Activated CD4-positive, alpha-beta T cell treated with anti-CD3 and anti-CD28 coated beads, Interleukin-2, Interleukin-4, amounts not matched to agents 100 ng/mL and 50 ng/mL, durations not matched to agents 16 hours and 8 hours (primary cell): ENCODE measurements at regions not wholly inside any gene's neighbourhood (a gene's known extent, or its start where the extent isn't known, plus 50 kb on each side); places are given as distances from the start of the nearest gene placed in this dataset.
"Not testable (repeated sequence)": the region's sequence is repeated elsewhere in the genome, so short reads cannot be mapped to it uniquely, and the experiment has no call there.

Experiments
- DNase-seq: peaks from one replicate; pipeline ENCODE4 v3.0.0-alpha.2; 2020; ENCODE audit warnings: low spot score

GRCh38 chr3:20822251-20822650 is 636.2 kb upstream of the SGO1 start:
- no peak for DNase-seq

GRCh38 chr3:20820872-20821271 is 634.9 kb upstream of the SGO1 start:
- DNase-seq = not testable (repeated sequence)

- no peak for DNase-seq
Observed at GRCh38 chr3:20811631-20812030, 625.6 kb upstream of the SGO1 start.

GRCh38 chr3:20811006-20811405 is 625.0 kb upstream of the SGO1 start:
- DNase-seq = no peak

- no peak for DNase-seq
Observed at GRCh38 chr3:20810555-20810954, 624.5 kb upstream of the SGO1 start.

- no peak for DNase-seq
Observed at GRCh38 chr3:20809356-20809755, 623.4 kb upstream of the SGO1 start.

GRCh38 chr3:20808864-20809263 is 622.9 kb upstream of the SGO1 start:
- no peak for DNase-seq

GRCh38 chr3:20798666-20799065 is 612.7 kb upstream of the SGO1 start:
- no peak for DNase-seq

GRCh38 chr3:20787005-20787404 is 601.0 kb upstream of the SGO1 start:
- DNase-seq = no peak

- no peak for DNase-seq
Observed at GRCh38 chr3:20776692-20777091, 590.7 kb upstream of the SGO1 start.

- no peak for DNase-seq
Observed at GRCh38 chr3:20776286-20776685, 590.3 kb upstream of the SGO1 start.

- no peak for DNase-seq
Observed at GRCh38 chr3:20773320-20773984, 587.4 kb upstream of the SGO1 start.

- DNase-seq = no peak
Observed at GRCh38 chr3:20772869-20773268, 586.9 kb upstream of the SGO1 start.

GRCh38 chr3:20769430-20769829 is 583.4 kb upstream of the SGO1 start:
- DNase-seq = no peak

GRCh38 chr3:20760981-20761380 is 575.0 kb upstream of the SGO1 start:
- DNase-seq = no peak

- no peak for DNase-seq
Observed at GRCh38 chr3:20752416-20752815, 566.4 kb upstream of the SGO1 start.

GRCh38 chr3:20751296-20751695 is 565.3 kb upstream of the SGO1 start:
- no peak for DNase-seq

GRCh38 chr3:20747741-20748140 is 561.7 kb upstream of the SGO1 start:
- DNase-seq = no peak

- no peak for DNase-seq
Observed at GRCh38 chr3:20743553-20744321, 557.7 kb upstream of the SGO1 start.

GRCh38 chr3:20742903-20743552 is 557.0 kb upstream of the SGO1 start:
- DNase-seq = no peak

GRCh38 chr3:20741381-20741780 is 555.4 kb upstream of the SGO1 start:
- DNase-seq = no peak

GRCh38 chr3:20739814-20740213 is 553.8 kb upstream of the SGO1 start:
- no peak for DNase-seq

GRCh38 chr3:20736287-20736852 is 550.4 kb upstream of the SGO1 start:
- no peak for DNase-seq
